DMS79 (cell line): ENCODE measurements at regions not wholly inside any gene's neighbourhood (a gene's known extent, or its start where the extent isn't known, plus 50 kb on each side); places are given as distances from the start of the nearest gene placed in this dataset.
A peak's percentile ranks its signal among the peaks of the same experiment; 100 is the strongest.

Experiments
- DNase-seq: peaks from one replicate; lab custom pipeline; 2025; lab: John Stamatoyannopoulos, UW

DNA sequence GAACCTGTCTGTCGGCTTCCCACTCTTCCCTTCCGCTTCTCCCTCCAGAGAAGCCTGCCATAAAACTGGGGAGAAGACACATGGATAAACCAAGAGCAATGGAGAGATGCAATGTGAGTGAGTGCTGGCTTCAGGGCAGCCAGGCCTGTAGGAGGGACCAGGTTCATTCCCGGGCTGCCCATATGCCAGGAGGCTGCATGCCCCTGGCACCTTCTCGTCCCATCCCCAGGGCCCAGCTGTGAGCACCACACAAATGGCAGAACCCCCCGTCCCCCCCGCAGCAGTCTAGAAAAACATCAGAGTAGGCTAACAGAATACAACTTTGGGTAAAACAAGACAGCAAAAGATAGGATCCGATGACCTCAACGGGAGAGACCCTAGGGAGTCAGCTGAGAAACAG is 341.3 kb upstream of the SHH start:
- DNase-seq = no peak

DNA sequence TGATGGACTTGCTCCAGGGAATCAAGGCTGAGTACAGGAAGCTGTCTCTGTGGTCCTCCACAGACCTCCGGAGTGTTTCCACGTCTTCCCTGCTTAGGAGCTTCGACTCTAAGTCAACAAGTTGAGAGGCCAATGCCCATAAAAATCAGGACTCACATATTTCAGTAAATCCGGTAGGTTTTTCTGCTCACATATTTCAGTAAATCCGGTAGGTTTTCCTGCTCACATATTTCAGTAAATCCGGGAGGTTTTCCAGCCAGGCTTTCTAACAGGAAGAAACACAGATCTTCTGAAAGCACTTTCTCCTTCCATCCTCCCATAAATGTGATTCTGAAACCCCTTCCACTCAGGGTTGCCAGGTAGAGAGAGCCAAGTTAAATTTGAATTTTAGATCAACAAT is 340.1 kb upstream of the SHH start:
- DNase-seq = no peak

DNA sequence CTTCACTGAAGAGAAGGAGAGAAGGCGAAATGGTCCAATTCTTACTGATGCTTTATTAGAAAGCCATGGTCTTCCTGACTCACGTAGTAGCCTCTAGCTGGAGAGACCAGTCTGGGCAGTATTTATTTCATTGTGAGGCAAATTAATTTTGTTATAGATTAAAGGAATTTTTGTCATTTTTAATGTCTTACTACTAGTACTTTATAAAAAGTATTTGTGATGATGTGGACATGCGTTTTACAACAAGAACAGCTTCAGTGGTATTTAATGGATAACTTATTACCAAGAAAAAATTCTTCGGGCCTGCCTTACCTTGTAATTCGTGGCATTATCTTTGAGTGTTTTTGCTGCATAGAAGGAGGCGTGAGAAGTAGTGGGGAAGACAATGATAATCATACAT is 339.4 kb upstream of the SHH start:
- DNase-seq = no peak

GRCh38 chr7:156151078-156151477 is 338.8 kb upstream of the SHH start:
- peak; percentile 15 for DNase-seq

GRCh38 chr7:156148995-156149394 is 336.7 kb upstream of the SHH start:
- DNase-seq = no peak

GRCh38 chr7:156148547-156148946 is 336.3 kb upstream of the SHH start:
- DNase-seq = no peak

GRCh38 chr7:156147756-156148504 is 335.7 kb upstream of the SHH start:
- DNase-seq = no peak

DNA sequence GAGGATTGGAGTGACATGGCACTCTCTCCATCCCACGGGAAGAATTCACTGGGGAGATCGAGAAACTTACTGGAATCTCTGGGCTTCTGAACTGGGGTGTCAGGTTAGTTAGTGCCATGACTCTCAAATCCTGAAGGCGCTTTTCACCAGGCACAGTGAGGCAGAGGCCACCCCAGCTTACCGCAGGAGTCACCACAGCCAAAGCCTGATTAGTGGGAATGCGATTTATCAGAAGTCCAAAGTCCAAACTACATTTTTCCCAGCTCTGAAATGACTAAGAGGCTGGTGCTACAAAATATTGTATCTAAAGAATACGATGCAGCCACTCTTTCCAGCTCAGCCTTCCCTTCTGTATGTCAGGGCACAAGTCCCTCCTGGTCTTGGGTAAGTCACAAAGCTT is 334.8 kb upstream of the SHH start:
- DNase-seq = no peak

DNA sequence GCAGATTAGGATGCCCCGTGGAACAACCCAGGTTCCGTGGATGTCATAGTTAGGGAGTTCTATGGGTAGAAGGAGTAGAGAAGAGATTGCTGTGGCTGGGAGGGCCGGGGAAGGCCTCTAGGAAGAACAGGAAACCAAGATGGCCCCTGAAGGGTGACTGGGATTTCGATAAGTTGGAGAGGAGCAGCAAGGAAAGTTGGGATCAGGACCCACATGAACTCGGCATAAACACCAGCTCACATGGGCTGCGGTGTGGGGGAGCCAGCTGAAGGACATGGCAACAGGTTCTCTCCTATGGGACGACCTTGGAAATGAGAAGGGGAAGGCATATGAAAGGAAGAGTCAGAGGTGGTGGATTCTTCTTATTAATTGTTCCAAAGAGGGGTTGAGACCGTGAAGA is 333.7 kb upstream of the SHH start:
- DNase-seq = no peak

DNA sequence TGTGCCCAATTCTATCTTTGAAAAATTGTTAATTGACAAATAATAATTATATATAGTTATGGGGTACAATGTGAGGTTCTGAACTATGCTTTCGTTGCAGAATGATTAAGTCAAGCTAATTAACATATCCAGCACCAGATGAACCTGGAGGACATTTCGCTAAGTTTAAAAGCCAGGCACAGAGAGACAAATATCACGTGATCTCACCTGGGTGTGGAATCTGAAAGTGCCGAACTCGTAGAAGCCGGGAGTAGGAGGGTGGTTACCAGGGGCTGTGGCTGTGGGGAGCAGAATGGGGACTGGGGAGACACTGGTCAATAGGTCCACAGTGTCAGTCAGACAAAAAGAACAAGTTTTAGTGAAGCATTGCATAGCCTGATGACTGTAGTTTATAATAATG is 332.9 kb upstream of the SHH start:
- DNase-seq = no peak

DNA sequence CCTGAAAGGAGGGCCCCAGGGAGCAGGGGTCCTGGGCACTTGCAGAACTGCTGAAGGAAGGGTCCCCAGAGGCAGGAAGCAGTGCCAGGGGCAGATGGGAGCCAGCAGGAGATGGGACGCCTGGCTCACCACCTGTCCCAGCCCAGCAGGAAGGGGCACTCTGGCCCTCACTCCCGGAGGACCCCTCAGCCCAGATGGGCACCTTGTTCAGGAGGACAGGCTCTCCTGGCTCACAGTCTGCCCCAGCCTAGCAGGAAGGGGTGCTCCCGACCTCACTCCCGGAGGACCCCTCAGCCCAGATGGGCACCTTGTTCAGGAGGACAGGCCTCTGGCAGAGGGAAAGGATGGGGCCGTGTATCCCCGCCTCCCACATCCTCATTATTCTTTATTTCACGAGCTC is 331.4 kb upstream of the SHH start:
- DNase-seq = no peak

GRCh38 chr7:156143158-156143557 is 330.9 kb upstream of the SHH start:
- no peak for DNase-seq

DNA sequence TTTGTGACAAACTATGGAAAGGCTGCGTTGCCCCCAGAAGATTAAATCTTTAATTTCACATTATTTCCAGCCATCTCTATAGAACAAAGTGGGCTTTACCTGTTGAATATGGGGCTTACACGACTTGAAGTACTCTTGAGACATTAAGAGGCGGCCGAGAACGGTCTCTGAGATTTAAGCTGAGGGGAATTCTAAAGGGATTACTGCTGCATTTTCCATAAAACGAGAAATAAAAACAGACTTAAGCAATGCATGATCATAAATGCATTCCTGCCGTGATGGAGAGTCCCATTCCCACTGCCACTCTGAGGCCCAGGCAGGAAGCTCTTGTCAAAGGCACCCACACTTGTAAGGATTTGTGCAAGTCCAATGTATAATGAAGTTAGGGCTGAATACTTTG is 329.7 kb upstream of the SHH start:
- no peak for DNase-seq

DNA sequence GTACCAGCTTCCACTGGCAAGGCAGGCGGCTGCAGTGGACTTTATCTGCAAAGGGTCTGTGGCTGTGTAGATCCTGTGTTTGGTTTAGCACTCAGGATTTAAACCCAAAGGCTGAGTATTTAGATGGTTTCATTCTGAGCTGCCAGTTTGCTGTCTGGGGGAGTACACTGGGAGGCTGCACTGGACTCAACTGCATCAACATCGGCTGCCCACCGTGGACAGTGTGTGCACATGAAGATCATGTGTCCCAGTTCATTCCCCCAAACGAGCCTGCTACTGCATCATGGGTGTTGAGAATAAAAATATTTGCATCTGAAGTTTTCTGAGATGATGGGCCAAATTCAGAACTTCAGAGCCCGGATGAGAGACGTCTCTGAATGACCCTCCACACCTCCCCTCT is 328.6 kb upstream of the SHH start:
- no peak for DNase-seq

- no peak for DNase-seq
Measured at GRCh38 chr7:156140447-156140846, 328.2 kb upstream of the SHH start.

DNA sequence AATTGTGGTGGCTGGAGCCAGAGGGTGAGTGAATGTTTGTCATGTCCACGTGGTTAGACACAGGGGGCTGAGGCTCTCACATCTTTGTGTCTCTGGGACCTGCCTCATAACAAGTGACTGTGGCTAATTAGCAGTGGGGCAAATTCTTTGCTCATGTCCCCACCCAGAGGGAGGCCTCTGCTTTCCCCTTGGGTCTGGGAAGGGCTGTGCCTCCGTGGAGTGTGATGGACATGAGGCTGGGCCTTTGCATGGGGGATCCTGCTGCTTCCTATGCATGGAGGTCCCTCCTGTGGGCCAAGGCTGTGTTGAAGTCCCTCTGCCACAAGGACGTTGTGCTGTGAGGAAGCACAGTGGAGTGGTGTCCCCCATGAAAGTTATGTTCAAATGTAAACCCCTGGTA is 327.4 kb upstream of the SHH start:
- no peak for DNase-seq

- no peak for DNase-seq
Measured at GRCh38 chr7:156139112-156139511, 326.8 kb upstream of the SHH start.

GRCh38 chr7:156131881-156132280 is 319.6 kb upstream of the SHH start:
- DNase-seq = no peak

DNA sequence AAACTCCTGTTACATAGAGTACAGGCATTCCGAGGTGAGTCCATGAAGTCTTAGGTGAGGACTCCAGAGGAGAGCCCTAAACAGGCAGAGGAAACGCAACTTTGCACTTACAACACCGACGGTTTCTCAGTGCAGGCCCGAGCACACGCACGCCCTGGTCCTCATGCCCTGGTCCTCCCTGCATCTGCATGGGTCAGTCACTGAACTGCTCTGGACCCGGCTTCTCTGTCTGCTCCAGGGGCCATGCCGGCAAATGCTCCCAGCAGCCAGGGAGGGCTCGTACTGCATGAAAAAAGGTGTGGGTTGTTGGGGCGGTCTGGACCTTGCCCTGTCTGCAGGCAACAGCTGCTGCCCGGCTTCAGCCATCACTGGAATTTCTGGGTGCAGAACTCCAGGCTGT is 317.3 kb upstream of the SHH start:
- DNase-seq = no peak

DNA sequence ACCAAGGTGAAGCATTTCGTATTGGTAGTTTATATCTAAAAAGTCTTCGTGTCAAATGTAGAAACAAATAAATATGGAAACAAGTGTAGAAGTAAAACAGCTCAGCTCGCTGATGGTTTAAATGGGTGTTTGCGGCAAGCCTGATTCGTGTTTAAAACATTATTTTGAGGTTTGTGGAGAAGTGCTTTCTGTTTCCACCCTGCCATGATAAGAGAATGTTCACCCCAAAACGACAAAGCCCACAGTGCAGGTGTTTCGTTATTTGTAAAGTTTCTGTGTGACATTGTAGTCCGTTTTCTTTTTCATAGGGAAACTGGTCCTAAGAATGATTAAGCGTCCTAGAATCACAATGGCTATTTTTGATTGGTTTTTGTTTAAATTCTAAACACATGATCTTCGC is 316.2 kb upstream of the SHH start:
- DNase-seq = no peak

GRCh38 chr7:156127166-156128134 is 315.2 kb upstream of the SHH start:
- DNase-seq = no peak

GRCh38 chr7:156125841-156126730 is 313.8 kb upstream of the SHH start:
- DNase-seq = no peak
